Stimulated activated CD8-positive, alpha-beta memory T cell treated with anti-CD3 and anti-CD28 coated beads, Interleukin-4, amount 100 ng/mL, for 24 hours (primary cell): ENCODE measurements at regions not wholly inside any gene's neighbourhood (a gene's known extent, or its start where the extent isn't known, plus 50 kb on each side); places are given as distances from the start of the nearest gene placed in this dataset.
"Not testable (repeated sequence)": the region's sequence is repeated elsewhere in the genome, so short reads cannot be mapped to it uniquely, and the experiment has no call there.

Source experiments
- DNase-seq: peaks from one replicate; pipeline ENCODE4 v3.0.0-alpha.2; 2020; ENCODE audit warnings: low read depth

DNA sequence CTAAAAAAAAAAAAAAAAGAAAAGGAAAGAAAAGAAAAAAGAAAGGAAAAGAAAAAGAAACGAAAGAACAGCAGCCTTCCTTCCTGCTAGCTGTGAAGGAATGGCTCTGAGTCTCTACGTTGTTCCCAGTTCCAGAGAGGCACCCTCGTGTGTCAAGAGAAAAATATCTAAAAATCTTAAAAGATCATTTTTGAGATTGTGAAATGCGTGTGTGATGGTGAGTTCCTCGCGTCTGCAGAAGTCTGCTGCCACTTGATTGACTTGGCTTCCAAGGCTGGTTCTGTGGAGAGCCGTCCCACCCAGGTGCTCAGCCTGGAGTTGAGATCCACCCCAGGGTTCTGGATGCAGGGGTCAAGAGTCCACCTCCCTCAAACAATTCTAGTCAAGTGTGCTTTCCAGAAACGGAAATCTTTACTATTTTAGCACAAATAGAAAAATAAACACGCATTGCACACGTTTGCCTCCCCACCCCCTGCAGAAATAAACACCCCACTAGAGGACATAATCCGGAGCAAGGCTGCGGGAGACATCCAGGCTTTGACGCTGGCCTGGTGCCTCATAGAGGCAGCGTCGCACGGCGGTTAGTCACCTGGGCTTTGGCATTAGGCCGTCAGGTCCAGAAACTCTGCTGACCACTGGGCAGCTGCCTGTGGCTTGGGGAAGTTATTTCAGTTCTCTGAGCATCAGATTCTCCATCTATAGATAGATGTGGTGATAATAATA, 265.4 kb downstream of the FAM43A start:
- DNase-seq = no peak

DNA sequence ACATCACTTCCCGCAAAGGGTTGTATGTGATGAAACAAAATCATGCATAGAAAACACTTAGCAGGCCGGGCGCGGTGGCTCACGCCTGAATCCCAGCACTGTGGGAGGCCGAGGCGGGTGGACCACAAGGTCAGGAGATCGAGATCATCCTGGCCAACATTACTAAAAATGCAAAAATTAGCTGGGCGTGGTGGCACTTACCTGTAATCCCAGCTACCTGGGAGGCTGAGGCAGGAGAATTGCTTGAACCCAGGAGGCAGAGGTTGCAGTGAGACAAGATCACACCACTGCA, 265.9 kb downstream of the FAM43A start:
- DNase-seq = not testable (repeated sequence)

DNA sequence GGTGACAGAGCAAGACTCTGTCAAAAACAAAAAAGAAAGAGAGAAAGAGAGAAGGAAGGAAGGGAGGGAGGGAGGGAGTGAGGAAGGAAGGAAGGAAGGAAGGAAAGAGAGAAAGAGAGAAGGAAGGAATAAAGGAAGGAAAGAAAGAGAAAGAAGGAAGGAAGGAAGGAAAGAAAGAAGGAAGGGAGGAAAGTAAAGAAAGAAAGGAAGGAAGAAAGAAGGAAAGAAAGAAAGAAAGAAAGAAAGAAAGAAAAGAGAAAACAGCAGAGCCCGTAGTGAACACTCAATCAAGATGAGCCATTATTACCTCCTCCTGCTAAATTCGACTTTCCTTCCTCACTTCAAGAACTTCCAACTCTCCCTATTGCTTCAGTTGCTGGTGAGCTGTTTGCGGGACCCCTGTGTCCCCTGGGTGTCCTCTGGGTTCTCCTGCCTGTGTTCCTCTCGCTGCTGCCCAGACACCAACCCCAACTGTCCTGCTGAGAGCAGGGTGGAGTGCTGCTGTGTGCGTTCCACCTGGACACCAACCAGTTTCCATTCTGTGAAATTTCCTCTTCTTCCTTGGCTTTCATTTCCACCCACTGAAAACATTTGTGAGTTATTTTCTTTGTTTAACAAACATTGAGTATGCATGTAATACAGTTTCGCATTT, 266.4 kb downstream of the FAM43A start:
- DNase-seq = no peak

- no peak for DNase-seq
Observed at GRCh38 chr3:194952841-194953241, 267.2 kb downstream of the FAM43A start.

DNA sequence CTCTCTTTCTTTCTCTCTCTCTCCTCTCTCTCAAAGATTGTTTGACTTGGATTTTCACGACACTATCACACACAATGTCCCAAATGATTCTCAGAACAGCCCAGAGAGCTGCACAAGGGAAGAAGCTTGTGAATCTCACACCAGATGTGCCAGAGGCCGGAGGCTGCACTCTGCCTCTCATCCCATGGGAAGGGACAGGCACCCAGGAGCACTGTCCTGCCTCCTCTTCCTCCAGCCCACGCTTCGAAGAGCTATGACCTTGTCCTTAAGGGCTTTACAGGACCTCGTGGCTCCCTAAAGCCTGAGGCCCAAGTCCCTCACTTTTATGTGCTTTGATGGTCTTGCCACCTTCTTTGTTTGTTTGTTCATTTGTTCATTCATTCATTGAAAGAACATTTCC, 267.6 kb downstream of the FAM43A start:
- DNase-seq = no peak

- no peak for DNase-seq
Observed at GRCh38 chr3:194955546-194955945, 269.9 kb downstream of the FAM43A start.

DNA sequence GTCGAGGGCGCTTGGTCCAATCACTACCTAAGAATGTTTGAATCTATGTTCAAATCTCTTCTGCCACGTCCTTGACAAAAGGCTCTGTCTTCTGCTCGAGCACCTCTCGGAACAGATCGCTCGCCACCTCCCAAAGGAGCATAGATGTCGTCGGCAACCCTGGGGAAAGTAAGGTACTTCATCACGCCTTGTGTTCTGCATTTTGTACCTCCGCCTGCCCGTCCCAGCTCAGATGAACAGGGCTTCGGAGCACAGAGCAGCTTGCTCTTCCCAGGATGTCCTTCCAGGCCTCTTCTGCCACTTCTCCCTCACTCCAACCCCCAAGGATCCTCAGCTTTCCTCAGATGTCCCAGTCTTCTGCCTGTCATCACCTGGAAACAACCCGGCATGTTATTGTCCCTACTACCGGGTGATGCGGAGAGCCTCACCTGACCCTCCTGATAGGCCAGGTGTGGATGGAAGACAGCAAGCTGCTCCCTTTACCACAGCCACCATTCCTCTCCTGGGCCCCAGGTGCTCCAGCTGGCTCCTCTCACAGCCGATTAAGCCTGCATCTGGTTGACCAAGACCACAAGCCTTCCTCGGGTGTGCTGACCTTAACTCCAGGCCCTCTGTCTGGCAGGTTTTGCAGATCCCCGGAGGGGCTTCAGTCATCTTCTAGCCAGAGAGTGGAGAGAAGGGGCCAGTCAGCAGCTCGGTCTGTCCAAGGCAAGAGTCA, 270.5 kb downstream of the FAM43A start:
- no peak for DNase-seq

DNA sequence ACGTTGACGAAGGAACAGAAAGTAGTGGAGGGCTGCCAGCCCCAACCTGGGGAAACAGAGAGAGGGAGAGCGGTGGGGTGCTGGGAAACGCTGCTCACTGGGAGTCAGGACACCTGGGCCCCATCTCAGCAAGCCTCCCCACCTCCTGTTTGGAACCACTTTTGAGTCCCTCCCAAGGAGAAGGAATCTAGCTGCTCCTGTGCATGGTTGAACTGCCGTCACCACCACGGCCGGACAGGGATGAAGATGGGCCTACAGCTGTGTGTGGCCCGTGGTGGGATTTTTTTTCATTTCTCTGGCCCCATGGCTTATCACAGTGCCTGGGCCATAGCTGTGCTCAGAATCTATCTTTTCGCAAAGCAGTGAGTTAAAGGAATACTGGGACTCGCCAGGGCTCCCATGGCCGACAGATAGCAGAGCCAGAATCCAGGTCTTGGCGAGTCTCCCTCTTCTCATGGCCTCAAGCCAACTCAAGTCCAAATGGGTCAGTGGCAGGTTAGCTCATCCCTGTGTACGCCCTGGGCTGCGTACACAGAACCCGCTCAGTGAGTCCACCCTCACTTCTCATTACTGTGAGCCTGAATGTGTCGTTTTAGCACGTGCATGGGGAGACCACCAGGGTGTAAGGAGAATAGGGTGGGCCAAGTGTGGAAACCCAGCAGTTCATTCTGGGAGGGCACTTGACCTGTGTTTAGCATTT, 271.2 kb downstream of the FAM43A start:
- no peak for DNase-seq

GRCh38 chr3:194957743-194958240, 272.1 kb downstream of the FAM43A start:
- DNase-seq = no peak

DNA sequence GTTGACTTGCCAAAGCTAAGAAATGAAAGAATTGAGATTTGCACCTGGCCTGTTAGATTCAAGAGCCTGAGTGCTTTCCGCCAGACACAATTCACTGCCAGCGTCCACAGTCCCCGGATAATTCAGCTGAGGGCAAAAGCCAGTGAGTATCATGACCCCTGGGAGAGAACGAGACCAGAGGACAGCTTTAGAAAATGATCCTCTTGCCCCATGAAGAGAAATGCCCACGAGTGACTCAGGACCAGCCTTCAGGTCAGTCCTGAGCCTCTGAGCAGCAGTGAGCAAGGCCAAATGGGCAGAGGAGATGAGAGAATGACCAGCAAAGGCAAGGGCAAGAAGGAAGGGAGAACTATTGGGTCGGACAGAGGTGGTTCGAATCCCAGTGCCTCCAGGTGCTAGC, 273.5 kb downstream of the FAM43A start:
- DNase-seq = no peak

DNA sequence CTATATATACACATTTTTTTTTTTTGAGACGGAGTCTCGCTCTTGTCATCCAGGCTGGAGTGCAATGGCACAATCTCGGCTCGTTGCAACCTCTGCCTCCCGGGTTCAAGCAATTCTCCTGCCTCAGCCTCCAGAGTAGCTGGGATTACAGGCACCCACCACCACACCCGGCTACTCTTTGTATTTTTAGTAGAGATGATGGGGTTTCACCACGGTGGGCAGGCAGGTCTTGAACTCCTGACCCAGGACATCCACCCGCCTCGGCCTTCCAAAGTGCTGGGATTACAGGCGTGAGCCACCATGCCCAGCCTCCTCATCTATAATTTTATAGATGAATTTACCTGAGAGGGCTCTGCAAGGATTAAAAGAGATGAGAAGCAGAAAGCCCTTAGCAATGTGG, 274.0 kb downstream of the FAM43A start:
- not testable (repeated sequence) for DNase-seq

GRCh38 chr3:194960446-194961032, 274.9 kb downstream of the FAM43A start:
- no peak for DNase-seq

- DNase-seq = no peak
Observed at GRCh38 chr3:194961149-194961548, 275.5 kb downstream of the FAM43A start.

GRCh38 chr3:194961571-194961970, 275.9 kb downstream of the FAM43A start:
- no peak for DNase-seq

DNA sequence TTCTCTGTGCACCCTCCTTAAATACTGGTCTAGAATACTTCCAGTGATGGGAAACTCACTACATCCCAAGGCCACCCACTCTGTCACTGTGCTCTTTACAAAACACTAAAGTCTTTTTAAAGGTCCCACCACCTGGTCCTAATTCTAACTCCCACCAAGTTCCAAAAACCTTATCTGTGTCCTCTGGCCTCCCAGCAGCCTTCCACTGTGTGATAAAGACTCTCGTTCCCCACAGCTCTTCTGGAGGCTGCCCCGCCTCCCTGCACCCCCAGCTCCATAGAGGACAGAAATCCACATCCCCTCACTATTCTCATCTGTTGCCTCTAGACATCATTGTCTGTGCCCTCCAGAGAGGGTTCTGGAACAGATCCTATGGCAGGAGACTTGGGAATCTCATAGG, 276.4 kb downstream of the FAM43A start:
- DNase-seq = no peak

DNA sequence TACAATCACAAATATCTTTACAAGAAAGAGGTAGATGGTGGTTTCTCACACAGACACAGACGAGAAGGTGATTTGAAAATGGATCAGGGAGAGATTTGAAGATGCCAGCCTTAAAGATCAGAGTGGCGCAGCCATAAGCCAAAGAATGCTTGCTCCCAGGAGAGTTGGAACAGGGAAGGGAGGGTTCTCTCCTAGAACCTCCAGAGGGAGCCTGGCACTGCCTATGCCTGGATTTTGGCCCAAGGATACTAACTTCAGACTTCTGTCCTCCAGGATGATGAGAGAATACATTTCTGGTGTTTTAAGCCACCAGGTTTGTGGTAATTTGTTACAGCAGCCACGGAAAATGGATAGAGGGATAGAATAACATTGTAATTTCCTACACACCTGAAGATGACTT, 279.1 kb downstream of the FAM43A start:
- no peak for DNase-seq

DNA sequence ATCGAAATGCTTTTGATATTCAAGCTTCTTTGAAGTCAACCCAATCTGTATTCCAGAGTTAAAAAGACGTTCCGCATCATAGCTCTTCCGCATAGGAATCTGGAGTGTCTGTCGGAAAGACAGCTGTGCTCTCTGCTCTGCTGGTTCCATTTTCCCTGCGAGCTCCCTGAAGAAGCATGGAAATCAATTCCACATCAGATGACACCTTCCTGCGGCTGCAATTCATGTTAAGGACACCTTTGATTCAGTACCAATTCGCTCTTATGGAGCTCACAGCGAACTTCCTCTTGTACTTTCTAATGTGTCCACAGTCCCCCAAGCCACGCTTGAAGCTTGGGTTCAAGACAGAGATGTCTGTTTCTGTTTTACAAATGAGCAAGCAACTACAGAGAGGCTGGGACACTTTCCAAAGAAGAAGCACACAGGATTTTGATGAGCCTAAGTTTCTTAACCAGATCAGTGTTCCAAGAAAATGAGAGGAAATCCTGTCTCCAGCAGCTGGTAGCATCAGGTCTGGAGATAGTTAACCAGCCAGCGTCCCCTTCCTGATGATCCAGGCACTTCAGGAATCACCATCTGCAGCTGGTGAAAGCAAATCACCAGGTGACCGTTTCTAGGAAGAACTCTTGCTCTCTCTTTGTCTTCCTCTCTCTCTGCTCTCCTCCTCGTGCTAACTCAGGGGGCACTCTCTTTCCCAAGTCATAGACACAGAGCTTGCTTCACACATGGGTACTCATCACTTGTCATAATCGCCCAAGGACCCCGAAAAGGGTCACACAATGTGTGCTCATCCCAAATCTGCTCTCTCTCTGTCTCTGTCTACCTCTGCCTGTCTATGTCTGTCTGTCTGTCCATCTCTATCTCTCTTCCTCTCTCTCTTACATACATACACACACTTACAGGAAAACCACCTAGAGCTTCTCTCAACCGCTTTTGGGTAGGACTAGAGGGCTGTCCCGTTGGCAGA, 281.8 kb downstream of the FAM43A start:
- no peak for DNase-seq

GRCh38 chr3:194970066-194970465, 284.4 kb downstream of the FAM43A start:
- no peak for DNase-seq

DNA sequence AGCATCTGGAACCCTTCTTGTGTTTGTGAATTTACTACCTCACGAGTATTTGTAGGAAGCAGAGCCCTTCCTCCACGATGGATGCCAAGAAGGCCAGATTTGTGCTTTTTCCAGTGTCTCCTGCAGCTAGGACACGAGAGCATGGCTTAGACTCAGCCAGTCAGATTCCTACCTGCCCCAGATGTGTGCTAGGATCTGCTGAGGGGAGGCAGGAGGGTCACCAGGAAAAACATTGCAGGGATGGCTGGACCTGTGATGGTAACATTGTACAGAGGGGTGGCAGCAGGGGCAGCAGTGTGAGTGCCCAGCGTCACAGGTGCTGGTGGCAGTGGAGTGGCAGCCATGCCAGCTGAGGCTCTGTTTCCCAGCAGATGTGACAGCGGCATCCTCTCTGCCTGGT, 285.3 kb downstream of the FAM43A start:
- no peak for DNase-seq

DNA sequence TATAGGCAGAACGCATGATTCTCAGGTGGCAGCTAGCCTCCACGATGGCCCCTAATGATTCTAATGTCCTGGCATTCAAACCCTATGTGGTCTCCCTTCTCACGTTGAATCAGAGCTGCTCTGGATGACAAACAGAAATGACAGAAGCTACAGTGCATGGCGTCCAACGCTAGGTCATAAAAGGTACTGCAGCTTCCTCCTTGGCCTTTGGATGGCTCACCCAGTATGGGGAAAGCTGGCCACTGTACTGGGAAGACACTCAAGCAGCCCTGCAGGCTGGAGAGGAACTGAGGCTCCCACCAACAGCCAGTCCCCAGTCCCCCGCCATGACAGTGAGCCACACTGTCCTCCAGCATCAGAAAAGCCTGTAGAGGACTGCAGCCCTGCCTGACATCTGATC, 286.3 kb downstream of the FAM43A start:
- no peak for DNase-seq

DNA sequence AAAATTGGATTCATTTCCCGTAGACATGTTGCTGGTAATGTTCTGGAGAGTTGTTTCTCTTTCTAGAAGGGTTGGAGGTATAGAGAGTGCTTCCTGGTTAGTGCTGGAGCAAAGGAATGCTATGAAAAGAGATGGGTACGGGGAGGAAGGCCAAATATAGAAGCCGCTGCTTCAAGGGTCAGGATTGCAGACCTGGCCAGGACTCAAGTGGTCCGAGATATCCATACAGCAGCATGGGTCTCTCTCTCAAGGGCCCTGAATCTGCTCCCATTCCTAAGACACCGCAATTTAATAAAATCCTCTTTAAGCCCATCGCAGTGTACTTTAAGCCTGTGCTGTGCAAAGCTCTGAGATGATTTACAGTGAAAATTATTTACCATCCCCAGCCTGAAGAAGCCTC, 287.0 kb downstream of the FAM43A start:
- DNase-seq = no peak
